GM10248 (cell line): ENCODE measurements at regions not wholly inside any gene's neighbourhood (a gene's known extent, or its start where the extent isn't known, plus 50 kb on each side); places are given as distances from the start of the nearest gene placed in this dataset.

Experiments
- CTCF ChIA-PET: fragments of 300-600 bp; sonication (Branson Sonifier 250); formaldehyde crosslinking; extraction: SDS; loops from one replicate; lab custom pipeline; 2021; ENCODE audit warnings: antibody characterized with exemption; lab: Yijun Ruan, JAX
- POLR2A ChIA-PET: fragments of 350-650 bp; sonication (Branson Sonifier 250); formaldehyde crosslinking; extraction: SDS; loops from one replicate; lab custom pipeline; 2020; ENCODE audit warnings: antibody characterized with exemption; lab: Yijun Ruan, JAX
- DNase-seq: peaks from one replicate; pipeline ENCODE4 v3.0.0; 2012; ENCODE audit errors: extremely low spot score
- CTCF ChIP-seq: IDR thresholded peaks from 2 replicates; pipeline ENCODE4 v1.5.1; 2012; ENCODE audit warnings: mild to moderate bottlenecking, low read depth; ENCODE audit errors: extremely low read depth, missing control alignments, control extremely low read depth

GRCh38 chr17:45703348-45703747 is 80.8 kb upstream of the CRHR1 start:
- no peak for TF ChIP-seq CTCF
- CTCF ChIA-PET = interaction anchor here (1.4 kb wide), 1 partner anchor 20 kb away, joined by 3 read pairs; no protein-coding TSS in a partner anchor
- POLR2A ChIA-PET = no interaction called here
- DNase-seq = no peak

GRCh38 chr17:45703806-45704205 is 80.3 kb upstream of the CRHR1 start:
- CTCF ChIA-PET = no interaction called here
- POLR2A ChIA-PET = no interaction called here
- DNase-seq = no peak
- TF ChIP-seq CTCF = no peak

DNA sequence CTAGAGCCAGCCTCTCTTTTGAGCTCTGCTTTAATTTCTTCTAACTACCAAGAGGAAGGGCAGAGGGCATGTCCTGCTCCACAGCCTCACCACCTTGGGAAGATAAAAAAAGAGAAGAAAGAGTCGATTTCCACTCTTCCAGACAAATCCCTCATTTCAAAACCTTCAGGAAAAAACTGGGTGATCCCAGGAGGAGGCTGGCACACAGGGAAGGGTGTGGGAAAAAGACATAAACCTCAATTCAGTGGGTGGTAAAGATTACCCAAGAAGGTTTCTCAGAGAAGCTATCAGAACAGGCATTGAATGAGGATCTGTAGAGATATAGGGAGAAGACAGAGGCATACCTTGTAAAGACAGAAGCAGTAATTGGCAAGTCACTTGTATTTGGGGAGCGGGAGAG is 79.9 kb upstream of the CRHR1 start:
- no peak for DNase-seq
- TF ChIP-seq CTCF = no peak
- POLR2A ChIA-PET = no interaction called here
- CTCF ChIA-PET = no interaction called here

- POLR2A ChIA-PET = no interaction called here
- DNase-seq = no peak
- no peak for TF ChIP-seq CTCF
- CTCF ChIA-PET = no interaction called here
Measured at GRCh38 chr17:45705123-45706009, 78.8 kb upstream of the CRHR1 start.

DNA sequence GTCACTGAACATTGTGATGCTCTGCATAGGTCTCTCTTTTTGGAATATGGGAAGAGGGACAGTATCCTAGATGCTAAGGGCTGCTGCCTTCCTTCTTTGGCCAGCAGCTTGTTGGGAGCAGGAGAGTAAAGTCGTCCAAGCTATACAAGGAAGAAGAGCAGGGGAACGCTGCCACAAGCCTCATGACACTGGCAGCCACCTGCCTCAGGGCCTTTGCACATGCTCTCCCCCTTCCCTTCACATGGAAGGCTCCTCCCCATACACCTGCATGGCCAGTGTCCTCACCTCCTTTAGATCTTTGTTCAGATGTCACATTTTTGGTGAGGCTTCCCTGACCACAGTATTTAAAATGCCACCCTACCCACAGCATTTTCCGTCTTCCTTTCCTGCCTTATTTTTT is 78.1 kb upstream of the CRHR1 start:
- ChIA-PET CTCF (no interaction called here), POLR2A (no interaction called here)
- no peak for DNase-seq
- TF ChIP-seq CTCF = no peak

DNA sequence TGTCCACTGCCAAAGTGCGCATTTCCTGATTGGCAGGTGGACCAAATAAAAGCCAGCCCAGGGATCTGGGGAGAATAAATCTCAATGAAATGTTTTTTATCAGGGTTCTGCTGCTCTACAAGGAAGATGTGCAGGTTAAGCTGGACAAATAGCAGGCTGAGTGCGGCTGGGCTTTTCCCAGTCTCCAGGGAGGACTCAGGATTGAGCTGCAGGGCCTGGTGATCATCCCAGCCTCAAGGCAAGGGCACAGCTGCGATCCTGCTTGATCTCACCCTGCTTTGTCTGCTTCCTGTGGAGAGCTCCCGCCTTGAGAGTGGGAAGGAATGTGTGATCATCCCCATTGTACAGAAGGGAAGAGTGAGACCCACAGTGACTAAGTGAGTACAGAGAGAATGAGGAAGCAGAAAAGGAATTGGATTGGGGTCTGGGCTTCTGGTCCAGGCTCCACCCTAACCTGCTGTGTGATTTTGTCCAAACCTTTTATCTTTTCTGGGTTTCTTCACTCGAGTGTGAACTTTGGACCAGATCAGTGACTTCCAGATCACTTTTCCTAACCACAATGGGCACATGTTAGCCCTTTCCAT is 75.3 kb upstream of the CRHR1 start:
- TF ChIP-seq CTCF = no peak
- ChIA-PET POLR2A (no interaction called here), CTCF (interaction anchor here (0.9 kb wide), 1 partner anchor 9 kb away, joined by 3 read pairs; no protein-coding TSS in a partner anchor)
- DNase-seq = no peak
